SKM-1 treated with dmso at 0.1 percent for 144 hours (cell line): ENCODE measurements at regions not wholly inside any gene's neighbourhood (a gene's known extent, or its start where the extent isn't known, plus 50 kb on each side); places are given as distances from the start of the nearest gene placed in this dataset.
"Not testable (repeated sequence)": the region's sequence is repeated elsewhere in the genome, so short reads cannot be mapped to it uniquely, and the experiment has no call there.

Source experiments
- DNase-seq: peaks from one replicate; lab custom pipeline; 2025; ENCODE audit not compliant: unreplicated experiment; lab: John Stamatoyannopoulos, UW

DNA sequence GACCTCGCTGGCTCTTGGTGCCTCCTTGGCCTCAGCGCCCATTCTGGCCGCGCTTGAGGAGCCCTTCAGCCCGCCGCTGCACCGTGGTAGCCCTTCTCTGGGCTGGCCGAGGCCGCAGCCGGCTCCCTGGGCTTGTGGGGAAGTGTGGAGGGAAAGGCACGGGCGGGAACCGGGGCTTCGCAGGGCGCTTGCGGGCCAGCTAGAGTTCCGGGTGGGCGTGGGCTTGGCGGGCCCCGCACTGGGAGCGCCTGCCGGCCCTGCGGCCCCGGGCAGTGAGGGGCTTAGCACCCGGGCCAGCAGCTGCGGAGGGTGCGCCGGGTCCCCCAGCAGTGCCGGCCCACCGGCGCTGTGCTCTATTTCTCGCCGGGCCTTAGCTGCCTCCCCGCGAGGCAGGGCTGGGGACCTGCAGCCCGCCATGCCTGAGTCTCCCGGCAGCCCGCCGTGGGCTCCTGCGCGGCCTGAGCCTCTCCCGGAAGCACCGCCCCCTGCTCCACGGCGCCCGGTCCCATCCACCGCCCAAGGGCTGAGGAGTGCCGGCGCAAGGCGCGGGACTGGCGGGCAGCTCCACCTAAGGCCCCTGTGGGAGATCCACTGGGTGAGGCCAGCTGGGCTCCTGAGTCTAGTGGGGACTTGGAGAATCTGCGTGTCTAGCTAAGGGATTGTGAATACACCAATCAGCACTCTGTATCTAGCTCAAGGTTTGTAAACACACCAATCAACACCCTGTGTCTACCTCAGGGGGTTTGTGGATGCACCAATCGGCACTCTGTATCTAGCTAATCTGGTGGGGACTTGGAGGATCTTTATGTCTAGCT, 141.1 kb downstream of the SLCO4C1 start:
- DNase-seq: not testable (repeated sequence)

GRCh38 chr5:102154291-102154690, 141.8 kb downstream of the SLCO4C1 start:
- DNase-seq: no peak

- DNase-seq: peak; percentile 53
These were observed 142.9 kb downstream of the SLCO4C1 start for GRCh38 chr5:102153003-102153759.

DNA sequence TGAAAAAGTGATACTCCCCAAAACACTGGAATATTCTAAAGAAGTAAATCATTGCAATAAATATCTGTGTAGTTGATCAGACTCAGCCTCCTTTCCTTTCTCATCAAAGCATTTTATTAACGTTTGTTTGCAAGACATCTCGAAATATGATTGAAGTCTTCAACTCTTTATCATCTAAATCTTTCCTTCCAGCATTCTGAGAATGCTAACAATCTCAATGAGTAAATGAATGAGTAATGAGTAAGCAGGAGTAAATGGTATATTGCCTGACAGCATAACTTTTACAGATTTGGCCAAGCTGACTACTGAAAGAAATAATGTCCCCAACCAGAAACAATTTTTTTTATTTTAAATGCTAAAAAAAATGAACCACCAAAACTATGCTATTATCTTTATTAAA, 157.1 kb downstream of the SLCO4C1 start:
- no peak for DNase-seq

GRCh38 chr5:102138243-102138653, 157.8 kb downstream of the SLCO4C1 start:
- DNase-seq: no peak

DNA sequence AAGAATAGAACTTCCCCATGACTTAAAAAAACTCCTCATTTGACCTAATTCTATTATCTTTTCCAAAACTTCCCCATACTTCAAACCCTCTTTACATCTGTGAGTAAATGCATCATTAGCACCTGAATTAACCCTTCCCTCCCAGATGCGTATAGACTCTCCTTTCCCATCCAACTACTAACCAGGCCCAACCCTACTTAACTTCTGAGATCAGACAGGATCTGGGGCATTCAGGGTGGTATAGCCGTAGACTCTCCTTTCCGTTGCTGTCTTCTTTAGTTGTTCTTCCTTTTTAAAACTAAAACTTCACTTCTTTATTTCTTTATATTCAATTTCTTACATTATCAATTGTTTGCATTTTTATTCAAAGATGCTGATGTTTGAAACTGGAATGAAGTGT, 165.2 kb downstream of the SLCO4C1 start:
- no peak for DNase-seq

GRCh38 chr5:102130386-102130785, 165.7 kb downstream of the SLCO4C1 start:
- no peak for DNase-seq

GRCh38 chr5:102119252-102119651, 176.8 kb downstream of the SLCO4C1 start:
- no peak for DNase-seq

DNA sequence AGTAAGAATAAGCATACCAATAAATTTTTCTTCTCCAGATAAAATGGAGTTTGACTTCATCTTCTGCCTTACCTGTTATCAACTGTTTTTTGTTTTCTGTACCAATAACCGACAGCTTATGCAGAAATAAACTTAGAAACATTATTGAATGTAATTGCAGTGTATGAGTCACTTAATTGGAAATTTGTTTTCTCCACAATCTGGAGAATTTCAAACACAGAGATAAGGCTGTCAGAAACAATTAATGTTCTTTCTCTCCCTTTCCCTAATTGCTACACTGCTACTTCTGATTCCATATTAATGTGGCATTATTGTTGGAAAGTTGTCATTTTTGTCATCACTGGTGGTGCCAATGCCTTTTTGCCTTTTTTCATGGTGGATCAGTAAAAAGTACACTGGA, 180.3 kb downstream of the SLCO4C1 start:
- no peak for DNase-seq

- no peak for DNase-seq
These were observed 181.5 kb downstream of the SLCO4C1 start for GRCh38 chr5:102114525-102115069.

DNA sequence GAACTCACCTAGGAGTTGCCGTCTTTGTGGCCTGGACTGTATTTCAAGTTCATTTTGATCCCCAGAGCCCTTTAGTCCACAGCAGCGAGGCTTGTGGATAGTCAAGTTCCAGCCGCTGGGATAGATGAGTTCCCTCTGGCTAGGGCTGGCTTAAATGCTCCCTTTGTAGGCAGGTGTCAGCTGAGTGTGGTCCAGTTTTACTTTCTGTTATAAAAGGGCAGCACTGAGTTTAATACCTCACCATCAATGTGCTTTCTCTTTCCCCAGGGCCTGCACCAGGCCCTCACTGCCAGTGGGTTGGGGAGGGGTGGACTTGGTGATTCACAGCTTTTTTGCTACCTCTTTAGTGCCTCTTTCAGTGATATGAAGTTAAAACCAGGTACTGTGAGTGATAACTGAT, 188.2 kb downstream of the SLCO4C1 start:
- DNase-seq: no peak

DNA sequence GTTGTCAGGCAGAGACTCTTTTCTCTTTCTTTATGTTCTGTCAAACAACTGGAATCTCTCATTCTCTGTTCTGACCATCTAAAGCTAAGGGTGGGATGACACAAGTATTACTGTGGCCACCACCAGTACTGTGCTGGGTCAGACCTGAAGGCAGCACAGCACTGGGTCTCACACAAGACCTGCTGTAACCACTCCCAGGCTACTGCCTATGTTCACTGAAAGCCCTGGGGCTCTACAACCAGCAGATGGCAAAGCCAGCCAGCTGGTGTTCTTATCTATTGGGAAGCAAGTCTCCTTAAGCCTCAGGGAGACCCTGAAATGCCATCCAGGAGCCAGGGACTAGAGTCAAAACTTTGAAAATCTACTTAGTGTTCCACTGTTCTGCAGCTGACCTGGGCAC, 189.5 kb downstream of the SLCO4C1 start:
- DNase-seq: no peak

- no peak for DNase-seq
These were observed 196.2 kb downstream of the SLCO4C1 start for GRCh38 chr5:102099766-102100331.

DNA sequence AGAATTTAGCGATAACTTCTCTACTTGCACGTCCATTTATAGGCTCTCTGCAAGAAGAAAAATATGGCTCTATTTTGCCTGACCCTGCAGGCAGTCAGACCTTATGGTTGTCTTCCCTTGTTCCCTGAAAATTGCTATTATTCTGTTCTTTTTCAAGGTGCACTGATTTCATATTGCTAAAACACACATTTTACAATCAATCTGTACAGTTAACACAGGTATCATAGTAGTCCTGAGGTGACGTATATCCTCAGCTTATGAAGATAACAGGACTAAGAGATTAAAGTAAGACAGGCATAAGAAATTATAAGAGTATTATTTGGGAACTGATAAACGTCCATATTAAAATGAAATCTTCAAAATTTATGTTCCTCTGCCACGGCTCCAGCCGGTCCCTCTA, 197.0 kb downstream of the SLCO4C1 start:
- DNase-seq: not testable (repeated sequence)

- DNase-seq: not testable (repeated sequence)
These were observed 197.5 kb downstream of the SLCO4C1 start for GRCh38 chr5:102098606-102099005.

- DNase-seq: peak; percentile 57
These were observed 205.3 kb downstream of the SLCO4C1 start for GRCh38 chr5:102090770-102091169.

GRCh38 chr5:102089883-102090282, 206.2 kb downstream of the SLCO4C1 start:
- no peak for DNase-seq

- DNase-seq: no peak
These were observed 208.2 kb downstream of the SLCO4C1 start for GRCh38 chr5:102087906-102088305.

DNA sequence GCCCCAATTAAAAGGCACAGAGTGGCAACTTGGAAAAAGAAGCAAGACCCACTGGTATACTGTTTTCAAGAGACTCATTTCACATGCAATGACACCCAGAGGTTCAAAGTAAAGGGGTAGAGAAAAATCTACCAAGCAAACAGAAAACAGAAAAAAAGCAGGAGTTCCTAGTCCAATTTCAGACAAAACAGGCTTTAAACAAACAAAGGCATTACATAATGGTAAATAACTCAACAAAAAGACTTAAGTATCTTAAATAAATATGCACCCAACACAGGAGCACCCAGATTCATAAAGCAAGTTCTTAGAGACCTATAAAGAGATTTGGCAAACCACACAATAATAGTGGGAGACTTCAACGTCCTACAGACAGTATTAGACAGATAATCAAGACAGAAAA, 215.8 kb downstream of the SLCO4C1 start:
- no peak for DNase-seq

GRCh38 chr5:102077920-102078319, 218.2 kb downstream of the SLCO4C1 start:
- DNase-seq: no peak

DNA sequence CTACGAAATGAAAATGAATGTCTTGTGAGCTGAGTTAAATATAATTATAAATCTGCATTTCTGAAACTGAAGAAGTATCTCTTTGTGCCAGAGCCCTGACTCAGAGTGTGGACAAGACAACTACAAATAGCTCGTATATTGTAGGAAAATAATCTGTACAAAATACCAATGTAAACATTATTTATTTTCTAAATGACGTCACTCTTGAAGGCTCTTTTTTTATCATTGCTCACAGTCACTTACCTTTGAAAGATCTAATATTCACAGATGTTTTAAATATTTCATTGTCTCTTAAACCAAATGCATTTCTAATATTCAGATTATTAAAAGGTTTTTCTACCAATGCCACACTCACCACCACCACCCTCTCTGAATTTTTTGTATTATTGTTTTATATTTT, 226.1 kb downstream of the SLCO4C1 start:
- DNase-seq: no peak

DNA sequence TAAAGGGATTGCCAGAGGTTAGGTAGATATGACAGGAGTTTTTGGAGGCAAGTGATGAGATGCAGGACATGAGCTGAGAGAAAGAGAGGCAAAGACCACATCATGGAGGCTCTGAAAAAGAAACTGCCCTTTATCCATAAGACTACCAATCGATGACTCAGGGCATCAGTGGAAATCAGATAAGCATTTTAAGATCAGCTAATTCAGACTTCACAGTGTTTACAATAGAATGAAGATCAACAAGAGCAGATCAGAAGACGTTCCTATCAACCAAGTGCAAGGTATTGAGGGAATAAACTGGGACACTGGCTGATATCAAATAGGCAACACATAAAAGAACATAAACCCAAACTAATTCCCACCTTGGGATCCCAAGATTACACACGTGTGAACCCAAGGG, 227.2 kb downstream of the SLCO4C1 start:
- no peak for DNase-seq
